ENCODE measurements at regions not wholly inside any gene's neighbourhood (a gene's known extent, or its start where the extent isn't known, plus 50 kb on each side); places are given as distances from the start of the nearest gene placed in this dataset.

DNA sequence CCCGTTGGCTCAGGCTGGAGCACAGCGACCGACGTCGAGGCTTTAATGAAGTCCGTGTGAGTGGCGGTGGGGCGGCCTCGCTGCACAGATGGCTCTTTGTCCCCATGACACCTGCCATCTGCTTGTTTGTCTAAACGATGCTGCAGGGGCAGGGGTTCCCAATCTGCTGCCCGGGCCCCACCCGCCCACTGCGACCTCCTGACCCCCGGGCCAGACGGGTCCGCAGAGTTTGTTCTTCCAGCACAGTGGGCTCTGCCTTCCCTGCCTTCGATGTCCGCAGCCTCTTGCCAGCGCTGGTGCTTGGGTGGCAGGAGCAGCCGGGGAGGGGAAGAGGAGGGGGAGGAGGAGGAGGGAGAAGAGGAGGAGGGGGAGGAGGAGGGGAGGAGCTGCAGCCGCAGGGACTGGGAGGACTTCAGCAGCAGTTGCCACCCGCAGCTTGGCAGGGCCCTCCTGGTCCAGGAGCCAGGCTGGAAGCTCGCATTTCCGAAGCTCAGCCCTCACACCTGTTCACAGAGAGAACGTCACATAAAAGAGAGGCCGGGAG lies 210.0 kb downstream of the DLL1 start:
- ATAC-seq (no peak), DNase-seq (ENCODE audit: low spot score) (no peak)
- H3K9me3 Mint-ChIP-seq, result peaks cover 14% of the 10 kb centered on the region
- H3K27me3 Mint-ChIP-seq (ENCODE audit: insufficient read depth, low read depth, poor library complexity), result peaks cover 5% of the 10 kb centered on the region
- Histone ChIP-seq H3F3A (replicated peaks; ENCODE audit: low read depth) (no peaks in the 10 kb centered on the region), H3K9me2 (ENCODE audit: insufficient read depth) (no peaks in the 10 kb centered on the region), H3K27me3 (ENCODE audit: insufficient read depth) (no peaks in the 10 kb centered on the region), H3K4me1 (ENCODE audit: insufficient read depth) (no peaks in the 10 kb centered on the region), H2AFZ (no peak overlapping the region), H3K4me3 (no peak overlapping the region), H3K36me3 (ENCODE audit: insufficient read depth) (no peaks in the 10 kb centered on the region), H3K27ac (ENCODE audit: low read depth) (no peak overlapping the region), H3K4me2 (no peak overlapping the region), H3K79me2 (replicated peaks; ENCODE audit: insufficient read depth) (no peaks in the 10 kb centered on the region), H4K20me1 (replicated peaks; ENCODE audit: insufficient read depth) (no peaks in the 10 kb centered on the region)
- H3K4me3 Mint-ChIP-seq, result no peak overlapping the region
- H3K4me1 Mint-ChIP-seq, result no peaks in the 10 kb centered on the region; the same call in 2 of the 3 replicates
- H3K27ac Mint-ChIP-seq, result no peak overlapping the region
- TF ChIP-seq CREB1 (CRISPR knock-in tag; IDR thresholded peaks at IDR 0.05; ENCODE audit: low read depth), result no peak
- no peak for TF ChIP-seq EZH2phosphoT487 (IDR thresholded peaks at IDR 0.05; ENCODE audit: unreplicated experiment)
- no peak for TF ChIP-seq ZNF331 (CRISPR knock-in tag; IDR thresholded peaks at IDR 0.05; ENCODE audit: low read depth)
- no peak for TF ChIP-seq ZNF114 (CRISPR knock-in tag; IDR thresholded peaks at IDR 0.05)
- no peak for TF ChIP-seq EZH2 (IDR thresholded peaks at IDR 0.05; ENCODE audit: low read depth, unreplicated experiment)
- TF ChIP-seq JUNB (IDR thresholded peaks at IDR 0.05; ENCODE audit: unreplicated experiment), result no peak
- no peak for TF ChIP-seq NANOG (IDR thresholded peaks at IDR 0.05; ENCODE audit: borderline replicate concordance)
- TF ChIP-seq, protein P1, sequence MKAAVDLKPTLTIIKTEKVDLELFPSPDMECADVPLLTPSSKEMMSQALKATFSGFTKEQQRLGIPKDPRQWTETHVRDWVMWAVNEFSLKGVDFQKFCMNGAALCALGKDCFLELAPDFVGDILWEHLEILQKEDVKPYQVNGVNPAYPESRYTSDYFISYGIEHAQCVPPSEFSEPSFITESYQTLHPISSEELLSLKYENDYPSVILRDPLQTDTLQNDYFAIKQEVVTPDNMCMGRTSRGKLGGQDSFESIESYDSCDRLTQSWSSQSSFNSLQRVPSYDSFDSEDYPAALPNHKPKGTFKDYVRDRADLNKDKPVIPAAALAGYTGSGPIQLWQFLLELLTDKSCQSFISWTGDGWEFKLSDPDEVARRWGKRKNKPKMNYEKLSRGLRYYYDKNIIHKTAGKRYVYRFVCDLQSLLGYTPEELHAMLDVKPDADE (IDR thresholded peaks at IDR 0.05), result no peak
- TF ChIP-seq, protein P2, sequence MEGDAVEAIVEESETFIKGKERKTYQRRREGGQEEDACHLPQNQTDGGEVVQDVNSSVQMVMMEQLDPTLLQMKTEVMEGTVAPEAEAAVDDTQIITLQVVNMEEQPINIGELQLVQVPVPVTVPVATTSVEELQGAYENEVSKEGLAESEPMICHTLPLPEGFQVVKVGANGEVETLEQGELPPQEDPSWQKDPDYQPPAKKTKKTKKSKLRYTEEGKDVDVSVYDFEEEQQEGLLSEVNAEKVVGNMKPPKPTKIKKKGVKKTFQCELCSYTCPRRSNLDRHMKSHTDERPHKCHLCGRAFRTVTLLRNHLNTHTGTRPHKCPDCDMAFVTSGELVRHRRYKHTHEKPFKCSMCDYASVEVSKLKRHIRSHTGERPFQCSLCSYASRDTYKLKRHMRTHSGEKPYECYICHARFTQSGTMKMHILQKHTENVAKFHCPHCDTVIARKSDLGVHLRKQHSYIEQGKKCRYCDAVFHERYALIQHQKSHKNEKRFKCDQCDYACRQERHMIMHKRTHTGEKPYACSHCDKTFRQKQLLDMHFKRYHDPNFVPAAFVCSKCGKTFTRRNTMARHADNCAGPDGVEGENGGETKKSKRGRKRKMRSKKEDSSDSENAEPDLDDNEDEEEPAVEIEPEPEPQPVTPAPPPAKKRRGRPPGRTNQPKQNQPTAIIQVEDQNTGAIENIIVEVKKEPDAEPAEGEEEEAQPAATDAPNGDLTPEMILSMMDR (conservative IDR thresholded peaks at IDR 0.05; ENCODE audit: low read depth in 2 of 2), result no peak
- TF ChIP-seq, protein P3, sequence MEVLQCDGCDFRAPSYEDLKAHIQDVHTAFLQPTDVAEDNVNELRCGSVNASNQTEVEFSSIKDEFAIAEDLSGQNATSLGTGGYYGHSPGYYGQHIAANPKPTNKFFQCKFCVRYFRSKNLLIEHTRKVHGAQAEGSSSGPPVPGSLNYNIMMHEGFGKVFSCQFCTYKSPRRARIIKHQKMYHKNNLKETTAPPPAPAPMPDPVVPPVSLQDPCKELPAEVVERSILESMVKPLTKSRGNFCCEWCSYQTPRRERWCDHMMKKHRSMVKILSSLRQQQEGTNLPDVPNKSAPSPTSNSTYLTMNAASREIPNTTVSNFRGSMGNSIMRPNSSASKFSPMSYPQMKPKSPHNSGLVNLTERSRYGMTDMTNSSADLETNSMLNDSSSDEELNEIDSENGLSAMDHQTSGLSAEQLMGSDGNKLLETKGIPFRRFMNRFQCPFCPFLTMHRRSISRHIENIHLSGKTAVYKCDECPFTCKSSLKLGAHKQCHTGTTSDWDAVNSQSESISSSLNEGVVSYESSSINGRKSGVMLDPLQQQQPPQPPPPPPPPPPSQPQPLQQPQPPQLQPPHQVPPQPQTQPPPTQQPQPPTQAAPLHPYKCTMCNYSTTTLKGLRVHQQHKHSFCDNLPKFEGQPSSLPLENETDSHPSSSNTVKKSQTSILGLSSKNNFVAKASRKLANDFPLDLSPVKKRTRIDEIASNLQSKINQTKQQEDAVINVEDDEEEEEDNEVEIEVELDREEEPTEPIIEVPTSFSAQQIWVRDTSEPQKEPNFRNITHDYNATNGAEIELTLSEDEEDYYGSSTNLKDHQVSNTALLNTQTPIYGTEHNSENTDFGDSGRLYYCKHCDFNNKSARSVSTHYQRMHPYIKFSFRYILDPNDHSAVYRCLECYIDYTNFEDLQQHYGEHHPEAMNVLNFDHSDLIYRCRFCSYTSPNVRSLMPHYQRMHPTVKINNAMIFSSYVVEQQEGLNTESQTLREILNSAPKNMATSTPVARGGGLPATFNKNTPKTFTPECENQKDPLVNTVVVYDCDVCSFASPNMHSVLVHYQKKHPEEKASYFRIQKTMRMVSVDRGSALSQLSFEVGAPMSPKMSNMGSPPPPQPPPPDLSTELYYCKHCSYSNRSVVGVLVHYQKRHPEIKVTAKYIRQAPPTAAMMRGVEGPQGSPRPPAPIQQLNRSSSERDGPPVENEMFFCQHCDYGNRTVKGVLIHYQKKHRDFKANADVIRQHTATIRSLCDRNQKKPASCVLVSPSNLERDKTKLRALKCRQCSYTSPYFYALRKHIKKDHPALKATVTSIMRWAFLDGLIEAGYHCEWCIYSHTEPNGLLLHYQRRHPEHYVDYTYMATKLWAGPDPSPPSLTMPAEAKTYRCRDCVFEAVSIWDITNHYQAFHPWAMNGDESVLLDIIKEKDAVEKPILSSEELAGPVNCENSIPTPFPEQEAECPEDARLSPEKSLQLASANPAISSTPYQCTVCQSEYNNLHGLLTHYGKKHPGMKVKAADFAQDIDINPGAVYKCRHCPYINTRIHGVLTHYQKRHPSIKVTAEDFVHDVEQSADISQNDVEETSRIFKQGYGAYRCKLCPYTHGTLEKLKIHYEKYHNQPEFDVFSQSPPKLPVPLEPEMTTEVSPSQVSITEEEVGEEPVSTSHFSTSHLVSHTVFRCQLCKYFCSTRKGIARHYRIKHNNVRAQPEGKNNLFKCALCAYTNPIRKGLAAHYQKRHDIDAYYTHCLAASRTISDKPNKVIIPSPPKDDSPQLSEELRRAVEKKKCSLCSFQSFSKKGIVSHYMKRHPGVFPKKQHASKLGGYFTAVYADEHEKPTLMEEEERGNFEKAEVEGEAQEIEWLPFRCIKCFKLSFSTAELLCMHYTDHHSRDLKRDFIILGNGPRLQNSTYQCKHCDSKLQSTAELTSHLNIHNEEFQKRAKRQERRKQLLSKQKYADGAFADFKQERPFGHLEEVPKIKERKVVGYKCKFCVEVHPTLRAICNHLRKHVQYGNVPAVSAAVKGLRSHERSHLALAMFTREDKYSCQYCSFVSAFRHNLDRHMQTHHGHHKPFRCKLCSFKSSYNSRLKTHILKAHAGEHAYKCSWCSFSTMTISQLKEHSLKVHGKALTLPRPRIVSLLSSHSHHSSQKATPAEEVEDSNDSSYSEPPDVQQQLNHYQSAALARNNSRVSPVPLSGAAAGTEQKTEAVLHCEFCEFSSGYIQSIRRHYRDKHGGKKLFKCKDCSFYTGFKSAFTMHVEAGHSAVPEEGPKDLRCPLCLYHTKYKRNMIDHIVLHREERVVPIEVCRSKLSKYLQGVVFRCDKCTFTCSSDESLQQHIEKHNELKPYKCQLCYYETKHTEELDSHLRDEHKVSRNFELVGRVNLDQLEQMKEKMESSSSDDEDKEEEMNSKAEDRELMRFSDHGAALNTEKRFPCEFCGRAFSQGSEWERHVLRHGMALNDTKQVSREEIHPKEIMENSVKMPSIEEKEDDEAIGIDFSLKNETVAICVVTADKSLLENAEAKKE (CRISPR knock-in tag; IDR thresholded peaks at IDR 0.05), result no peak
- TF ChIP-seq STAT1 (IDR thresholded peaks at IDR 0.05; ENCODE audit: unreplicated experiment), result no peak
- TF ChIP-seq POLR2AphosphoS5 (IDR thresholded peaks at IDR 0.05; ENCODE audit: low read depth), result no peak
- peaks cover 5% of the 10 kb centered on the region for H3K36me3 Mint-ChIP-seq (ENCODE audit: low read depth)

Data from GM23338 (cell line).